Nephron (organoid): ENCODE measurements at regions not wholly inside any gene's neighbourhood (a gene's known extent, or its start where the extent isn't known, plus 50 kb on each side); places are given as distances from the start of the nearest gene placed in this dataset.
A peak's percentile ranks its signal among the peaks of the same experiment; 100 is the strongest.
"Not testable (repeated sequence)": the region's sequence is repeated elsewhere in the genome, so short reads cannot be mapped to it uniquely, and the experiment has no call there.

Experiments
- H3K27ac Mint-ChIP-seq, 3 experiments: 2 replicates each; pipeline ENCODE4 v1.8.0; 2020; ENCODE audit warnings: mixed read lengths in 3 of 3, mild to moderate bottlenecking in 2 of 3, moderate library complexity in 1 of 3
- H3K27me3 Mint-ChIP-seq: 2 replicates; pipeline ENCODE4 v1.8.0; 2021; ENCODE audit warnings: low read depth, mild to moderate bottlenecking, moderate library complexity, mixed read lengths
- H3K36me3 Mint-ChIP-seq: 2 replicates; pipeline ENCODE4 v1.8.0; 2020; ENCODE audit warnings: low read depth, mixed read lengths
- H3K4me1 Mint-ChIP-seq: 2 replicates; pipeline ENCODE4 v1.8.0; 2020; ENCODE audit warnings: mixed read lengths
- H3K4me3 Mint-ChIP-seq, 3 experiments: 2 replicates each; pipeline ENCODE4 v1.8.0; 2020; ENCODE audit warnings: mild to moderate bottlenecking in 3 of 3, mixed read lengths in 3 of 3, moderate library complexity in 2 of 3
- H3K9me3 Mint-ChIP-seq: 2 replicates; pipeline ENCODE4 v1.8.0; 2020; ENCODE audit warnings: mixed read lengths
- CTCF ChIP-seq, 3 experiments: fragments of 200-600 bp; sonication (generic); IDR thresholded peaks; one replicate each; pipeline ENCODE4 v1.5.0; 2021; ENCODE audit warnings: antibody characterized with exemption in 3 of 3; ENCODE audit not compliant: unreplicated experiment in 3 of 3

DNA sequence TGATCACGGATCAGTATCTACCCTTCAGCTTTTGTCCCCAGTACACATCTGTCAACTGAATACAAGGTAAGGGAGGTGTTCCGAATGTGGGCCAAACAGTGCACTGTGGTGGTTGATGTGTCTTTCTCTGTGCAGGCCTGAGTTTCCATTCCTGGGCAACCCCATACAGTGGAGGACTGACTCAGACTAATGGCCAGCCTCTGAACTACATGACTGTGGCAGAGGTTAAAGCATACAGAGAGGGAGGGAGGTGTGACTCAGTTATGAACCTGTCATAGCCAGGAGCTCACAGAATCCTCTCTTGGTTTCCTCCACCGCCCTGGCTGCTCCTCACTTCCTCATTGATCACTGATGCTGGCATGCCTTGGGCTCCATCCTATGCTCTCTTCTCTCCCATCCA lies 136.4 kb upstream of the TAS2R1 start:
- no peak for TF ChIP-seq CTCF (IDR thresholded peaks at IDR 0.05; ENCODE audit: unreplicated experiment in 3 of 3)
- H3K4me1 Mint-ChIP-seq, result peaks cover 3% of the 10 kb centered on the region
- no peak overlapping the region for H3K27ac Mint-ChIP-seq
- H3K4me3 Mint-ChIP-seq, result no peak overlapping the region
- H3K36me3 Mint-ChIP-seq, result no peaks in the 10 kb centered on the region
- peaks cover 4% of the 10 kb centered on the region for H3K27me3 Mint-ChIP-seq
- peaks cover 3% of the 10 kb centered on the region for H3K9me3 Mint-ChIP-seq

- no peaks in the 10 kb centered on the region for H3K36me3 Mint-ChIP-seq
- H3K9me3 Mint-ChIP-seq, result no peaks in the 10 kb centered on the region
- H3K27me3 Mint-ChIP-seq, result peaks cover 4% of the 10 kb centered on the region
- no peak overlapping the region for H3K27ac Mint-ChIP-seq
- H3K4me3 Mint-ChIP-seq, result no peak overlapping the region
- TF ChIP-seq CTCF (IDR thresholded peaks at IDR 0.05; ENCODE audit: unreplicated experiment in 3 of 3), result no peak
- H3K4me1 Mint-ChIP-seq, result peaks cover 11% of the 10 kb centered on the region
Observed at GRCh38 chr5:9765419-9766140, 135.4 kb upstream of the TAS2R1 start.

GRCh38 chr5:9761706-9762105 lies 131.6 kb upstream of the TAS2R1 start:
- peak overlapping the region in 1 of 3 experiments; percentile 21 for H3K4me3 Mint-ChIP-seq
- H3K27me3 Mint-ChIP-seq, result no peaks in the 10 kb centered on the region
- peak overlapping the region; percentile 44 to 84 (median 56) for H3K27ac Mint-ChIP-seq
- peaks cover 17% of the 10 kb centered on the region for H3K4me1 Mint-ChIP-seq
- no peaks in the 10 kb centered on the region for H3K36me3 Mint-ChIP-seq
- no peak for TF ChIP-seq CTCF (IDR thresholded peaks at IDR 0.05; ENCODE audit: unreplicated experiment in 3 of 3)
- H3K9me3 Mint-ChIP-seq, result no peaks in the 10 kb centered on the region

DNA sequence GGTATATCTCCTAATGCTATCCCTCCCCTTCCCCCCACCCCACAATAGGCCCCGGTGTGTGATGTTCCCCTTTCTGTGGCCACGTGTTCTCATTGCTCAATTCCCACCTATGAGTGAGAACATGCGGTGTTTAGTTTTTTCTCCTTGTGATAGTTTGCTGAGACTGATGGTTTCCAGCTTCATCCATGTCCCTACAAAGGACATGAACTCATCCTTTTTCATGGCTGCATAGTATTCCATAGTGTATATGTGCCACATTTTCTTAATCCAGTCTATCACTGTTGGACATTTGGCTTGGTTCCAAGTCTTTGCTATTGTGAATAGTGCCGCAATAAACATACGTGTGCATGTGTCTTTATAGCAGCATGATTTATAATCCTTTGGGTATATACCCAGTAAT lies 122.5 kb upstream of the TAS2R1 start:
- H3K27ac Mint-ChIP-seq, H3K9me3 Mint-ChIP-seq, H3K36me3 Mint-ChIP-seq, H3K4me3 Mint-ChIP-seq, H3K4me1 Mint-ChIP-seq: not testable (repeated sequence)
- peaks cover 18% of the 10 kb centered on the region for H3K27me3 Mint-ChIP-seq

GRCh38 chr5:9743507-9743906 lies 113.4 kb upstream of the TAS2R1 start:
- no peak overlapping the region for H3K27ac Mint-ChIP-seq
- peaks cover 25% of the 10 kb centered on the region for H3K27me3 Mint-ChIP-seq
- H3K4me1 Mint-ChIP-seq, result no peaks in the 10 kb centered on the region
- H3K4me3 Mint-ChIP-seq, result no peak overlapping the region
- peaks cover 3% of the 10 kb centered on the region for H3K36me3 Mint-ChIP-seq
- peaks cover 23% of the 10 kb centered on the region for H3K9me3 Mint-ChIP-seq
- TF ChIP-seq CTCF (IDR thresholded peaks at IDR 0.05; ENCODE audit: unreplicated experiment in 3 of 3), result no peak

GRCh38 chr5:9742848-9743247 lies 112.7 kb upstream of the TAS2R1 start:
- Mint-ChIP-seq H3K4me3 (no peak overlapping the region), H3K27ac (peak overlapping the region in 1 of 3 experiments; percentile 11), H3K4me1 (no peaks in the 10 kb centered on the region), H3K27me3 (peaks cover 22% of the 10 kb centered on the region), H3K36me3 (peaks cover 3% of the 10 kb centered on the region), H3K9me3 (peaks cover 23% of the 10 kb centered on the region)
- TF ChIP-seq CTCF (IDR thresholded peaks at IDR 0.05; ENCODE audit: unreplicated experiment in 3 of 3), result no peak
